NCI-H1930 (cell line): ENCODE measurements at regions not wholly inside any gene's neighbourhood (a gene's known extent, or its start where the extent isn't known, plus 50 kb on each side); places are given as distances from the start of the nearest gene placed in this dataset.
"Not testable (repeated sequence)": the region's sequence is repeated elsewhere in the genome, so short reads cannot be mapped to it uniquely, and the experiment has no call there.

Source experiments
- DNase-seq, 2 experiments: peaks; one replicate each; lab custom pipeline; 2025; lab: John Stamatoyannopoulos, UW

- DNase-seq, result no peak
Measured at GRCh38 chr10:117748058-117748457, 205.5 kb downstream of the EMX2 start.

DNA sequence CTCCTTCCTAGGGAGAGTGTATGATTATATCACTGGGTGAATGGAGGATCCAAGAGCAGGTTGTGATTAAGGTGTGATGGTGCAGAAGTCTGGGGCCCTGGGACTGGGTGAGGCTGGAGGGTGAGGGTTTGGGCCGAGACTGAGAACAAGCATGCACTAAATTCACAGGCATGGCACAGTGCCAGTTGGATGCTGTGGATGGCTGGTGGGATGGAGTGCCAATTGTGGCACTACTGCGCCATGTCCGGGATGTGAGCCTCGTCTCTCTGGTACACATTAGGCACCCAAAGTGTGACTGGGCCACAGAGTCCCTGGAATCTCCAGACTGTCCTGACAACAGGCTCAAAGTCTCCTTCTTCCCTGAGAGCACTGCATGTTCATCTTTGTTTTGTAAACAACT is 208.1 kb downstream of the EMX2 start:
- DNase-seq, result no peak

DNA sequence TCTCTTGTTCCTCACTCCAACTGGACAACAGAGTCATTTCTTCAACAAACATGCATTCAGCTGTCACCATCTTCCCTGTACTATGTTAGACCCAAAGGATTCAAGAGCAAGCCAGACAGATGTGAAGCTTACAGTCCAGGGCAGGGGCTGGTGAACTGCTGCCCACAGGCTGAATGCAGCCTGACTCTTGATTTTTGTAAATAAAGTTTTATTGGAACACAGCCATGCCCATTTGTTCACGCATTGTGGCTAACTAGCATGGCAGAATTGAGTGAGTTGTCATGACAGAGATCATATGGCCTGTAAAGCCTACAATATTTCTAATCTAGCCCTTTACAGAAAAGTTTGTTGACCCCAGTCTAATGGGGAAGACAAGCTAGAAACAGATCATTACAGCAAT is 208.7 kb downstream of the EMX2 start:
- DNase-seq, result no peak

DNA sequence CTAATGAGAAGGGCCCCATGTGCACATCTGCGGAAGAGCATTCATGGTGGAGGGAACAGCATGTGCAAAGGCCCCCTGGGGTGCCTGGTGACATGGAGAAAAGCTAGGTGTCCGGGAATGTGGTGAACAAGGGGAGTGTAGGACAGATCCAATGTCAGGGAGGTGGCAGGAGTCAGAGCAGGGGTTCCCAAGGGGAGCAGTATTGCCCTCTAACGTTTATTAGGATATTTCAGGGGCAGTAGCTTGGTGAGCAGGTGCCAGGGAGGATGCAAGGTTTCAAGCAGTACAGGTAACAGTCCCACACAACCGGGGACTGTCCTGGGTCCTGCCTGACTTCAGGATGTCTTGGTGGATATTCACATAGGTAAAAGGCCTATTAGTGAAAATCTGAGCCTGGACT is 209.6 kb downstream of the EMX2 start:
- no peak for DNase-seq

- DNase-seq, result no peak
Measured at GRCh38 chr10:117754770-117755658, 212.5 kb downstream of the EMX2 start.

DNA sequence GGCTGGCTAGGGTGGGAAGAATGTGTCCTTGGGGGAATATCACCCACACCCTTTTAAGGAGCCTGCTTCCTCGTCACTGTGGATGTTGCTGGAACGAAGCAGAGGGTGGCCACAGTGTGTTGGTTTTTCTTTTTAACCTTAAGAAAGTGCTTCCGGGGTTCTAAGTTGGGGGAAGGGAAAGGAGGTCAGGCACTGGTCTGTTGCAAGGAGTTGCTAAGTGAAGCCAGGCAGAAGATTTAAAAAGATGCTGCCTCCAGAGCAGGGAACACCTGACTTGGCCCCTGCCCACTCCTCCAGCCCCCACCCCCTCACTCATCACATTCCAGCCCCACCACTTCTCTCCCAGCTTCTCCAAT is 213.1 kb downstream of the EMX2 start:
- DNase-seq, result no peak

DNA sequence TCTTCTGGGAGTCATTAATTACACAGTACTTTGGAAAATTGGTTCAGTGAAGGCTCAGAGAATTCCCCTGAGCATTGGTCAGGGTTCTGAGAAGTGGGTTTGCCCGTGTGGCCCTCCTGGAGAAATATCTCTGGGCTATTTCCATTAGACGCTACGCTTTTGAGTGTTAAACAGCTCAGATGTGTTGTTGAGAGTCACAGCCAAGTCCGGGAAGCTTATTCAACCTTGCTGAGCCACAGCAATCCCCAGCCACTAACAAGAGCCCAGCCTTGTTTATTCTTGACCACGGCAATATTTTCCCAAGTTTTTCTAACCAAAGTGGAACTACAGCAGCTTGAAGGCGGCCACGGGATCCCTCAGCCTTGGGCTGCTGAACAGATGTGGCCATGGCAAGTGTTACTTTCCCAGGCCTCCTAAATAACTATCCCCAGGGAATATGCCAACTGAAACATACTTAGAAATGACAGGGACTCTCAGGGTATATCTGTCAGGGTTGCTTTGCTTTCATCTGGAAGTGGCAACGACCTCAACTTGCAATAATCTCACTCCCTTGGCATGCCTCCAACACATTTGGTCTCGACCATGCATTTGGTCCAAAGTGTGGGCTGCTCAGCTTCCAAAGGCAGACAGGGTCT is 214.7 kb downstream of the EMX2 start:
- DNase-seq, result no peak

DNA sequence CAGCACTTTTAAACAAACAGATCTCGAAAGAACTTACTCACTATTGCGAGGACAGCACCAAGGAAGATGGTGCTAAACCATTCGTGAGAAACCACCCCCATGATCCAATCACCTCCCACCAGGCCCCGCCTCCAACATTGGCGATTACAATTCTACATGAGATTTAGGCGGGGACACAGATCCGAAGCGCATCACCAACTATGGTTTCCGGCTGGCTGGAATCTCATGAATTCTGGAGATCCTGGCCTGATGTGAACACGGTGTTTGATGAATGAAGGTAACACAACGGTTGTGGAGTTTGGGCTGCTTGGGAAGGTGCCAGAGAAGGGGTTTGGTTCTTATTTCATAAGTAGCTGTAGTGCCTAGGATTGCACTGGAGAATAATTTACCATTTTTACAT is 216.7 kb downstream of the EMX2 start:
- DNase-seq, result no peak

GRCh38 chr10:117761695-117762094 is 219.1 kb downstream of the EMX2 start:
- no peak for DNase-seq

DNA sequence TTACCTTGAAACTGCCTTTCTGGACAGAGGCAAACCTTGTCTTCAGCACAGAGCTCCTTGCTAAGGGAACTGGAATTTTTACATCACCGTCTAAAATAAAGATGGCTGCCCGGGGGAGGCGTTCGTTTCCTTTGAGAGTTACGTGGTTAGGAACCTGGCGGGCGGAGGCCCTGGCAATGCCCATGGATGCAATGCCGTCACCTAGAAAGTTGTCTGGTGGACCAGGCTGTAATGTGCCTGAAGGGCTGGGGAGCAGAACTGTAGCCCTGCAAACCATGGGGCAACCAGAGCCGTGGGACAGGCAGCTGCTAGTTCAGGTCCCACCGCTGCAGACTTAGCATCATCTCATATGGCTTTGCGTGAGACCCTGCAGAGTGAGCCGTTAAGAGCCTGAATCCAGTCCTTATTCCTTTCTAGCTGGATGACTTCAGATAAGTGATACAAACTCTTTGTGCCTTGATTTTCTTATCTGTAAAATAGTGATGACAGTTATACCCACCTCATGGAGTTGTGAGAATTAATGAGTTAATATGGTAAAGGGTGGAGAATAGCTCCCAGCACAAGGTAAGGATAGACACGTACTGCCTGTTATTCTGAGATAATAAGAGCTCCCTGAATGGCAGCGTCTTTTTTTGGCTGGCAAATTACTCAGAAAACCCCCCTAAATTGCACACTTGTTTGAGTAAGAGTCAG is 219.7 kb downstream of the EMX2 start:
- DNase-seq, result no peak

- peak in 1 of 2 experiments; percentile 17 for DNase-seq
Measured at GRCh38 chr10:117762819-117763172, 220.2 kb downstream of the EMX2 start.

- no peak for DNase-seq
Measured at GRCh38 chr10:117763528-117763927, 221.0 kb downstream of the EMX2 start.

DNA sequence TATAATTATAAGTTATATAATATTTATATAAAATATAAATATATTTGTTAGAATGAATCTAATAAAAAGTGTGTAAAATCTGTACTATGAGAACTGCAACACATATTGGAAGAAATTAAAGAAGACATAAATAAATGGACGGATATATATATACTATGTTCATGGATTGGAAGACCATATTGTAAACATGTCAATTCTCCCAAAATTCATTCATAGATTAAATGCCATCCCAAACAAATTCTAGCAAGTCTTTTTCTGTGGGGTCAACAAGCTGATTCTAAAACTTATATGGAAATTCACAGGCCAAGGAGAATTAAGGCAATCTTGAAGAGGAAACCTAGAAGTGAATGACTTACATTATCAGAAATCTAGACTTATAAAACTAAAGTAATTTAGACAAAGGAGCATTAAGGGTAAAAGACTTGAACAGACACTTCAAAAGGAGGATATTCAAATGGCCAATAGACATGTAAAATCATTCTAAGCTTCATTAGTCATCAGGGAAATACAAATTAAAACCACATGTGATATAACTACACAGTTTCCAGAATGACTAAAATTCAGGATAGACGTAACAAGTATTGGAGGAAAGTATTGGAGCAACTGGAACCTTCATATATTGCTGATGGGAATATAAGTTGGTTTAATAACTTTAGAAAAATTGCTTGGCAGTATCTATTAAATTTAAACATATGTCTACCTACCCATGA is 225.9 kb downstream of the EMX2 start:
- DNase-seq, result no peak

DNA sequence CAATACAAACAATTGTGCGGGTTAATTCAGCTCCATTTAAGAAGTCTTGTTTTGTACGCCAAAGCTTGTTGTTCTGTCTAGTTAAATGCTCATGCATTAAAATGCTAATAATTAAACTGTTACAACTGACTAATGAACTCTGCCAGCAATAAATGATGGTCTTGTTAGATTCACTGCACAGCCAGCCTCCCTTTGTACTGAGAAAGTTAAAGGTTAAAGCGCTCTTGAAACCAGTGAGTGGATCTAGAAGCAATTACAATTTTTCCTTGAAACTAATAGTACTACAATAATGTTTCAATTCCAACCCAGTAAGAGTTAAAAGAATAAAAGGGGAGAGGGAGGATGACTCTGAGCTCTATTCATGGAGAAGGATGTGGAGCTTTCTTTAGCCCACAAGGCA is 233.0 kb downstream of the EMX2 start:
- DNase-seq, result no peak

GRCh38 chr10:117777222-117777621 is 234.7 kb downstream of the EMX2 start:
- DNase-seq, result not testable (repeated sequence)

- DNase-seq, result no peak
Measured at GRCh38 chr10:117778241-117778640, 235.7 kb downstream of the EMX2 start.

DNA sequence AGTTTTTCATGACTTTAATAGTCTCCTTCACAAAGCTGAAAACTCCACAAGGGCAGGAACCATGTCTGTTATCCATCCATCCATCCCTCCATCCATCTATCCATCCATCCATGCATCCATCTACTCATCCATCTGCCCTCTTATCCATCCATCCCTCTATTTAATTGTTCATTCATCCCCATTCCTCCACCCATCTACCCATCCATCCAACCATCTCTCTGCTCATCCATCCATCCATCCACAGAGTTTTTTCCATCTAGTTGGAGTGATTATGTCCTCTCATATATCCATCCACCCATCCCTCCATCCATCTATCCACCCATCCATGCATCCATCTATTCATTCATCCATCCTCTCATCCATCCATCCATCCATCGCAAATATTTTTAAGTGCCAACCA is 237.9 kb downstream of the EMX2 start:
- DNase-seq, result no peak

GRCh38 chr10:117781216-117781831 is 238.8 kb downstream of the EMX2 start:
- DNase-seq, result no peak

DNA sequence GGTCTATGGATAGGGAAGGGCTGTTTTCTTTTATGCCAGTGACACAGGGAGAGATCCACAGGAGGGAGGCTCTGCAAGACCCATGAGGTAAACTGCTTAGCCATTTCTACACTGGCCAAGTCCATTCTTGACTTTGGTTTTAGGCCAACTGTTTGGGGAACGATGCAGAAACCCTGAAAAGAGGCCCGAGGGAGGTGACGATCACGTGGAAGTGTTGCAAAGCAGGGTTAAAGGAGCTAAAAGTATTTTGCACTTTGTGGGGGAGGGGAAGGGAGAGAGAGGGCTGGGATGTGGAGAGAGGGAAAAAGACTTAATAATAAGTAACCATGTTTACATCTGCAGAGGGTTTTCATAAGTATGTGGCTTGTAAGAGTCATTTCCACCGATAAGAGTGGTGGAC is 239.7 kb downstream of the EMX2 start:
- DNase-seq, result no peak

DNA sequence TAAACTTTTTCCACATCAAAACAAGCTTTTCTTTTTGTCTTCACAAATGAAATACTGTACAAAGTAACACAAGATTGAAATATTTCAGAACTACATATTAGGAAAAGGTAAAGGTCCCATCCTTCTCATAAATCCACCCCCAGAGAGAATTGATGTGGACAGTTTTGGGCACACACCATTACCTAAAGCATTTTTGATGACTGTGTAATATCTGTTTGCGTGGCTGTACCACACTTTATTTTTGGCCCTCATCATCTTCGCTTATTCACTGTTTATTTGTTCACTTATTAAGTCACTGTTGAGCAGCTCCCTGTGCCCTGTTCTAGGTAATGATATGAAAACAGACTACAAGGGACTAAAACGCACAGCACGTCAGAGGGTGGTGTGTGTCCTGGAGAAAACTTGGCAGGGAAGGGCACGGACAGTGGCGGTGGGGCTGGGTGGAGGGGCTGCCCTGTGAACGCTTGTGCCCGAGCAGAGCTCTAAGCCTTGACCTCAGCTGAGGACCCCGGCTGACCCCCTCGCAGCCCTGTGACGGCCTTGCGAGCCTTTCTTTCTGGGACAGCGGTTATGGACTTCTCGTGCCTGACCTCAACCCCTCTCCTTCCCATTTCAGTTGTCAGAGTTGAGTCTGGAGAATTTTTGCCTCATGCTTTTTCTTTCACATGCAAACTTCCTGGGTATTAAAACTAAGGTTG is 241.3 kb downstream of the EMX2 start:
- DNase-seq, result no peak

GRCh38 chr10:117784776-117785175 is 242.2 kb downstream of the EMX2 start:
- DNase-seq, result no peak
